SK-N-SH (cell line): ENCODE measurements at regions not wholly inside any gene's neighbourhood (a gene's known extent, or its start where the extent isn't known, plus 50 kb on each side); places are given as distances from the start of the nearest gene placed in this dataset.

ENCODE experiments used
- CTCF ChIA-PET: fragments of 300-600, 350-600 bp; formaldehyde crosslinking; extraction: SDS; loops from one replicate; lab custom pipeline; 2021; lab: Yijun Ruan, JAX
- POLR2A ChIA-PET: fragments of 350-600 bp; sonication (Branson Sonifier 250); formaldehyde crosslinking; extraction: SDS; loops from one replicate; lab custom pipeline; 2020; ENCODE audit warnings: antibody characterized with exemption, inconsistent platforms; lab: Yijun Ruan, JAX
- DNase-seq: peaks from one replicate; pipeline ENCODE4 v3.0.0; 2012
- H2AFZ ChIP-seq: fragments of 200-600 bp; sonication (generic); 2 replicates; pipeline ENCODE4 v1.8.1; 2016; ENCODE audit warnings: antibody characterized with exemption, mild to moderate bottlenecking, low read depth
- H3F3A ChIP-seq: fragments of 200-600 bp; sonication (generic); replicated peaks from 2 replicates; pipeline ENCODE3; 2016; ENCODE audit warnings: antibody characterized with exemption, mild to moderate bottlenecking; ENCODE audit not compliant: insufficient read depth
- H3K27ac ChIP-seq, 2 experiments: fragments of 200-500 bp in 1 of 2; fragments of 200-600 bp in 1 of 2; sonication (Bioruptor generic) in 1 of 2; sonication (generic), shearing (Covaris generic) in 1 of 2; 2 replicates each; pipeline versions ENCODE4 v1.5.1 to v1.6.1; 2014 to 2016; ENCODE audit warnings: low read depth in 2 of 2, inconsistent platforms in 1 of 2, low read length in 1 of 2, mild to moderate bottlenecking in 1 of 2, mixed read lengths in 1 of 2
- H3K27me3 ChIP-seq: fragments of 200-600 bp; sonication (generic), shearing (Covaris generic); 2 replicates; pipeline ENCODE4 v1.6.1; 2016; ENCODE audit warnings: mixed run types; ENCODE audit not compliant: insufficient read depth
- H3K36me3 ChIP-seq, 2 experiments: fragments of 200-500 bp in 1 of 2; fragments of 200-600 bp in 1 of 2; sonication (Bioruptor generic) in 1 of 2; sonication (generic) in 1 of 2; replicated peaks in 1 of 2; 2 replicates each; pipeline versions ENCODE3 to v1.5.1; 2014 to 2016; ENCODE audit warnings: low read length in 1 of 2, mild to moderate bottlenecking in 1 of 2; ENCODE audit not compliant: insufficient read depth in 2 of 2, control insufficient read depth in 1 of 2
- H3K4me1 ChIP-seq, 2 experiments: fragments of 200-500 bp in 1 of 2; fragments of 200-600 bp in 1 of 2; sonication (Bioruptor generic) in 1 of 2; sonication (generic), shearing (Covaris generic) in 1 of 2; 2 replicates each; pipeline versions ENCODE4 v1.5.1 to v1.6.1; 2014 to 2016; ENCODE audit warnings: low read depth in 1 of 2, low read length in 1 of 2, mixed run types in 1 of 2; ENCODE audit not compliant: insufficient read depth in 2 of 2, control insufficient read depth in 1 of 2
- H3K4me2 ChIP-seq: fragments of 200-600 bp; sonication (generic), shearing (Covaris generic); 2 replicates; pipeline ENCODE4 v1.6.1; 2017; ENCODE audit warnings: mixed run types
- H3K4me3 ChIP-seq, 2 experiments: fragments of 200-500 bp in 1 of 2; fragments of 200-600 bp in 1 of 2; sonication (Bioruptor generic) in 1 of 2; sonication (generic), shearing (Covaris generic) in 1 of 2; 2 replicates each; pipeline versions ENCODE4 v1.5.1 to v1.8.1; 2014 to 2016; ENCODE audit warnings: low read depth in 2 of 2, inconsistent platforms in 1 of 2, low read length in 1 of 2, mild to moderate bottlenecking in 1 of 2, mixed read lengths in 1 of 2, moderate library complexity in 1 of 2
- H3K79me2 ChIP-seq: fragments of 200-600 bp; sonication (generic); 2 replicates; pipeline ENCODE4 v1.8.1; 2017; ENCODE audit warnings: mild to moderate bottlenecking; ENCODE audit not compliant: insufficient read depth
- H3K9ac ChIP-seq: fragments of 200-600 bp; sonication (generic); 2 replicates; pipeline ENCODE4 v1.6.1; 2017; ENCODE audit warnings: mixed run types
- H3K9me2 ChIP-seq: fragments of 200-600 bp; sonication (generic); 2 replicates; pipeline ENCODE4 v1.6.1; 2017; ENCODE audit warnings: mixed run types
- H3K9me3 ChIP-seq: fragments of 200-600 bp; sonication (generic); 2 replicates; pipeline ENCODE4 v1.6.1; 2017; ENCODE audit warnings: mixed run types, mild to moderate bottlenecking, moderate library complexity
- H4K20me1 ChIP-seq: fragments of 200-600 bp; sonication (generic); 2 replicates; pipeline ENCODE4 v1.6.1; 2017; ENCODE audit warnings: mild to moderate bottlenecking, mixed run types; ENCODE audit not compliant: insufficient read depth
- ELF1 ChIP-seq: IDR thresholded peaks from 2 replicates; pipeline ENCODE4 v1.4.0; 2012
- EP300 ChIP-seq, 2 experiments: IDR thresholded peaks; 2 replicates each; pipeline versions ENCODE4 v1.4.0 to v1.6.1; 2012; ENCODE audit warnings: borderline replicate concordance in 1 of 2, low read depth in 1 of 2, low read length in 1 of 2
- FOSL2 ChIP-seq: IDR thresholded peaks from 2 replicates; pipeline ENCODE4 v1.4.0; 2012; ENCODE audit warnings: low read depth, mild to moderate bottlenecking, moderate library complexity, borderline replicate concordance
- FOXJ3 ChIP-seq: sonication (generic); formaldehyde crosslinking; IDR thresholded peaks from 2 replicates; pipeline ENCODE4 v1.5.1; 2020; ENCODE audit warnings: mild to moderate bottlenecking, missing genetic modification reagents
- GABPA ChIP-seq: IDR thresholded peaks from 2 replicates; pipeline ENCODE4 v1.4.0; 2012; ENCODE audit warnings: low read depth, mild to moderate bottlenecking
- GATA2 ChIP-seq: sonication (generic); formaldehyde crosslinking; IDR thresholded peaks from 2 replicates; pipeline ENCODE4 v1.5.0; 2020; ENCODE audit warnings: mild to moderate bottlenecking, missing genetic modification reagents
- IRF3 ChIP-seq: fragments of 150-350 bp; IDR thresholded peaks from 2 replicates; pipeline ENCODE4 v1.6.1; 2016; ENCODE audit warnings: mild to moderate bottlenecking, low read depth, low read length
- JUND ChIP-seq: IDR thresholded peaks from 2 replicates; pipeline ENCODE4 v1.4.0; 2012
- MAX ChIP-seq: IDR thresholded peaks from 2 replicates; pipeline ENCODE4 v1.4.0; 2012; ENCODE audit warnings: low read depth
- MEF2A ChIP-seq: IDR thresholded peaks from 2 replicates; pipeline ENCODE4 v1.4.0; 2012; ENCODE audit warnings: low read depth, borderline replicate concordance
- MXI1 ChIP-seq: IDR thresholded peaks from 2 replicates; pipeline ENCODE4 v1.6.1; 2012; ENCODE audit warnings: mild to moderate bottlenecking, low read depth, low read length, improper control_type of control experiment
- NRF1 ChIP-seq: IDR thresholded peaks from 2 replicates; pipeline ENCODE4 v1.6.1; 2012; ENCODE audit warnings: low read depth, mild to moderate bottlenecking, low read length
- RAD21 ChIP-seq: IDR thresholded peaks from 2 replicates; pipeline ENCODE4 v1.6.1; 2012; ENCODE audit warnings: mild to moderate bottlenecking, low read length
- RCOR1 ChIP-seq: fragments of 150-350 bp; IDR thresholded peaks from 2 replicates; pipeline ENCODE4 v1.6.1; 2017; ENCODE audit warnings: antibody characterized with exemption, low read length
- REST ChIP-seq: IDR thresholded peaks from 2 replicates; pipeline ENCODE4 v1.6.1; 2012; ENCODE audit warnings: mild to moderate bottlenecking, low read depth, low read length, moderate library complexity
- RXRA ChIP-seq: IDR thresholded peaks from 2 replicates; pipeline ENCODE4 v1.4.0; 2012; ENCODE audit warnings: low read depth, mild to moderate bottlenecking, borderline replicate concordance
- SIN3A ChIP-seq: IDR thresholded peaks from 2 replicates; pipeline ENCODE4 v1.6.1; 2012; ENCODE audit warnings: low read depth, mild to moderate bottlenecking, low read length, moderate library complexity, borderline replicate concordance
- SMC3 ChIP-seq: IDR thresholded peaks from 2 replicates; pipeline ENCODE4 v1.6.1; 2012; ENCODE audit warnings: low read depth, low read length, improper control_type of control experiment
- TAF1 ChIP-seq: IDR thresholded peaks from 2 replicates; pipeline ENCODE4 v1.6.1; 2012; ENCODE audit warnings: low read depth, mild to moderate bottlenecking, low read length, moderate library complexity, borderline replicate concordance
- TCF12 ChIP-seq: IDR thresholded peaks from 2 replicates; pipeline ENCODE4 v1.4.0; 2012
- WGBS: methylation state at CpG from one replicate; pipeline ENCODE4 v1.1.6; 2017; ENCODE audit warnings: low lambda C conversion rate; 5-methylcytosine and 5-hydroxymethylcytosine counted together
- TF ChIP-seq, protein P1 (sequence below): fragments of 150-350 bp; IDR thresholded peaks from 2 replicates; pipeline ENCODE4 v1.6.1; 2017; ENCODE audit warnings: antibody characterized with exemption, low read length, low read depth, borderline replicate concordance
- TF ChIP-seq, protein P2 (sequence below): IDR thresholded peaks from 2 replicates; pipeline ENCODE4; 2012

DNA sequence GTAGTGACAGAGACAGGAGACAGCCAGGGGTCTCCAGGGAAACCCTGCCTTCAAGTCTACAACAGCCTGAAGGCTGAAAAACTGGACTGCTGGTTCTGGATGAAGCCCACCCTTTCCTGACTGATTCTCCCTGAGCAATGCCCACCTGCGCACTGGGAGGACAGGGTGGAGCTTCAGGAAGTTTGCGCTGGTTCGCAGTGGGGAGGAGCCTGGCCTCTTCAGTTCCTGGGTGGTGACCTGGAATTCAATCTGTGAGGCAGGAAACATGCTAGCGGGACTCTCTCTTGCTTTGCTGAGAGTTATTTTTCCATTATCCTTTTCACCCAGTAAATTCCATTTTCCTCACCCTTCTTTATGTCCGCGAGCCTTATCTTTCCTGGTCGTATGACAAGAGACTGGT lies 600.8 kb downstream of the TRHDE start:
- 50% methylated on average over 7 of the region's 7 CpGs for WGBS
- H3K27ac ChIP-seq, result no peak overlapping the region
- POLR2A ChIA-PET, result no interaction called here
- no peaks in the 10 kb centered on the region for H3K36me3 ChIP-seq
- H3K4me2 ChIP-seq, result no peak overlapping the region
- H3K9ac ChIP-seq, result no peak overlapping the region
- no peaks in the 10 kb centered on the region for H3K79me2 ChIP-seq
- no peaks in the 10 kb centered on the region for H3K4me1 ChIP-seq
- no peak for DNase-seq
- no peaks in the 10 kb centered on the region; the same call in 1 of the 2 replicates for H3K9me3 ChIP-seq
- no peak overlapping the region for H3K4me3 ChIP-seq
- H4K20me1 ChIP-seq, result no peaks in the 10 kb centered on the region
- CTCF ChIA-PET, result no interaction called here
- no peaks in the 10 kb centered on the region for H3F3A ChIP-seq
- no peaks in the 10 kb centered on the region; the same call in 1 of the 2 replicates for H3K9me2 ChIP-seq
- TF ChIP-seq REST (no peak), MXI1 (no peak), RXRA (no peak), TCF12 (no peak), NRF1 (no peak), EP300 (IDR thresholded peaks at IDR 0.05; ENCODE audit: borderline replicate concordance in 1 of 2, low read depth in 1 of 2, low read length in 1 of 2) (no peak), MEF2A (no peak), JUND (no peak), RAD21 (no peak), SMC3 (no peak), GATA2 (CRISPR knock-in tag) (no peak), RCOR1 (no peak)
- TF ChIP-seq, protein P1, sequence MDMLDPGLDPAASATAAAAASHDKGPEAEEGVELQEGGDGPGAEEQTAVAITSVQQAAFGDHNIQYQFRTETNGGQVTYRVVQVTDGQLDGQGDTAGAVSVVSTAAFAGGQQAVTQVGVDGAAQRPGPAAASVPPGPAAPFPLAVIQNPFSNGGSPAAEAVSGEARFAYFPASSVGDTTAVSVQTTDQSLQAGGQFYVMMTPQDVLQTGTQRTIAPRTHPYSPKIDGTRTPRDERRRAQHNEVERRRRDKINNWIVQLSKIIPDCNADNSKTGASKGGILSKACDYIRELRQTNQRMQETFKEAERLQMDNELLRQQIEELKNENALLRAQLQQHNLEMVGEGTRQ, result no peak
- H2AFZ ChIP-seq, result no peak overlapping the region
- no peaks in the 10 kb centered on the region for H3K27me3 ChIP-seq

DNA sequence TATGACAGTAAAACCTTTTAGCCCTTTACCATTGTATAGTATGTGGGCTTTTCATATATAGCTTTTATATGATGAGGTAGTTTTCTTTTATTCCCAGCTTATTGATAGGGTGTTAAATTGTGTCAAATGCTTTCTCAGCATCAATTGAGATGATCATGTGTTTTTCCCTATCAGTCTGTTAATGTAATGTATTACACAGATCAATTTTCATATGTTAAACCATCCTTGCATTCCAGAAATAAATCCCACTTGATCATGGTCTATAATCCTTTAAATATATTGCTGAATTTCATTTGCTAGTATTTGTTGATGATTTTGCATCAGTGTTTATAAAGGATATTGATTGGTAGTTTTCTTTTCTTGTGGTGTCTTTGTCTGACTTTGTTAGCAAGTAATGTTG lies 603.9 kb downstream of the TRHDE start:
- Histone ChIP-seq H3K27me3 (no peaks in the 10 kb centered on the region), H3K27ac (no peak overlapping the region), H3K4me2 (no peak overlapping the region), H3K79me2 (no peaks in the 10 kb centered on the region), H2AFZ (no peak overlapping the region), H3K4me3 (no peak overlapping the region), H3K9ac (no peak overlapping the region), H3K9me3 (no peaks in the 10 kb centered on the region; the same call in 1 of the 2 replicates), H3K36me3 (no peaks in the 10 kb centered on the region), H3K9me2 (no peaks in the 10 kb centered on the region; the same call in 1 of the 2 replicates), H4K20me1 (no peaks in the 10 kb centered on the region), H3F3A (no peaks in the 10 kb centered on the region), H3K4me1 (no peaks in the 10 kb centered on the region)
- TF ChIP-seq FOXJ3 (CRISPR knock-in tag) (no peak), TAF1 (no peak), RXRA (no peak), IRF3 (no peak), FOSL2 (no peak), MAX (no peak), EP300 (IDR thresholded peaks at IDR 0.05; ENCODE audit: borderline replicate concordance in 1 of 2, low read depth in 1 of 2, low read length in 1 of 2) (no peak), GABPA (no peak), SIN3A (no peak), ELF1 (no peak)
- TF ChIP-seq, protein P2, sequence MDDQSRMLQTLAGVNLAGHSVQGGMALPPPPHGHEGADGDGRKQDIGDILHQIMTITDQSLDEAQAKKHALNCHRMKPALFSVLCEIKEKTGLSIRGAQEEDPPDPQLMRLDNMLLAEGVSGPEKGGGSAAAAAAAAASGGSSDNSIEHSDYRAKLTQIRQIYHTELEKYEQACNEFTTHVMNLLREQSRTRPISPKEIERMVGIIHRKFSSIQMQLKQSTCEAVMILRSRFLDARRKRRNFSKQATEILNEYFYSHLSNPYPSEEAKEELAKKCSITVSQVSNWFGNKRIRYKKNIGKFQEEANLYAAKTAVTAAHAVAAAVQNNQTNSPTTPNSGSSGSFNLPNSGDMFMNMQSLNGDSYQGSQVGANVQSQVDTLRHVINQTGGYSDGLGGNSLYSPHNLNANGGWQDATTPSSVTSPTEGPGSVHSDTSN, result no peak
- DNase-seq, result no peak
- CTCF ChIA-PET, result no interaction called here
- POLR2A ChIA-PET, result no interaction called here
